GM19328 (cell line): ENCODE measurements at regions not wholly inside any gene's neighbourhood (a gene's known extent, or its start where the extent isn't known, plus 50 kb on each side); places are given as distances from the start of the nearest gene placed in this dataset.
"Not testable (repeated sequence)": the region's sequence is repeated elsewhere in the genome, so short reads cannot be mapped to it uniquely, and the experiment has no call there.

Experiments used
- ATAC-seq: cut with Tn5 transposase; IDR thresholded peaks from one replicate; pipeline ENCODE4 v1.9.1; 2021; ENCODE audit warnings: mild to moderate bottlenecking, moderate library complexity; ENCODE audit not compliant: unreplicated experiment

DNA sequence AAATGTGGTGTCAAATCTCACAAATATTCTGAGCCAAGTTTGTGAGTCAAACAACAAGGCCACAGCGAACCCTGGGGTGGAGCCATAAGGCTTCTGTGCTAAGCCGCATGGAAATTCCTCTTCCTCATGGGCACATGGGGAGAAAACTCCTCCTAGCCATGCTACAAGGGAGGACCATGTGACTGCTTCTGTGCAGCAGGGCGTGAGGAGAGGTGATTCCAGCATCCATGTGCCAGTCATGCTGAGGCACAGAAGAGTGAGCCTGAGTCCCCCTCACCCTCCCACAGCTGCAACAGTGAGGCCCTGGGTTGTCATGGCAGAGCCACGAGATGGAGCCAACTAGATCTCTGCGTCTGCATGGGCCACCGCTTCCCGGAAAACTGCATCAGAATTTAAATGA, 488.8 kb upstream of the RAB6C start:
- ATAC-seq = no peak

GRCh38 chr2:129491308-129491707, 488.2 kb upstream of the RAB6C start:
- ATAC-seq = no peak

GRCh38 chr2:129492548-129492947, 486.9 kb upstream of the RAB6C start:
- ATAC-seq = no peak

DNA sequence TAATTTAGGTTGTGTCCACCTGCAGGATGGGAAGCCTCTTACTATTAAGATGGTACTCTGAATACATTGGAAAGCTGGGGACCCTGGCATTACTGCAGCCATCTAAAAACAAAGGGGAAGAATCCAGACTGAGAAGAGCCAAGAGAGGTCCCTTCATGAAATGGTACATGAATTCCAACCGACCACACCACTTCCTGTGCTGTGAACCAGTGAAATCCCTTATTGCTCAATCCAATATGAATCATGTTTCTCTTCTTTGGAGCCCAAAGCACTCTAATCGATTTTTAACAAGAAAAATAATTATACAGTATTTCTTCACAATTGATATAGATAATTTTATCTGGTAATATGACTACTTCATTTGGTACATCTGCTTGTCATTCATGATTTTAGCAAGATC, 479.7 kb upstream of the RAB6C start:
- ATAC-seq = no peak

- no peak for ATAC-seq
Measured at GRCh38 chr2:129502781-129503180, 476.7 kb upstream of the RAB6C start.

DNA sequence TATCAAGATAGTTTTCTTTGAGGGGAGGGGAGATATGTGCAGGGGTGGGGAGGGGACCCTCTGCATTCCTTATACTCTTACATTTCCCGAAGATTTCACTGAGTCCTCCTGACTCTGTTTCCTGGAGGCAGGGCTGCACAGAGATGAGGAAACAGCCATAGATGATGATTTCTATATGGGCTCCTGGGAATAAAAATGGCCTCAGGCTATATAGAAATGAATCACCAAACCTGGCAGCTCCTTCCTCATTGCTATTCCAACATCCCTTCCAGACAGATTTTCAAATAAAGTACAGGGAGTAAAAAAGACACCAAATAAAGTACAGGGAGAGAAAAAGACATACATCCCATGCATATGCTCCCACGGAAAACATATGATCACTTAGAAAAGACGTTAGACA, 474.8 kb upstream of the RAB6C start:
- no peak for ATAC-seq

DNA sequence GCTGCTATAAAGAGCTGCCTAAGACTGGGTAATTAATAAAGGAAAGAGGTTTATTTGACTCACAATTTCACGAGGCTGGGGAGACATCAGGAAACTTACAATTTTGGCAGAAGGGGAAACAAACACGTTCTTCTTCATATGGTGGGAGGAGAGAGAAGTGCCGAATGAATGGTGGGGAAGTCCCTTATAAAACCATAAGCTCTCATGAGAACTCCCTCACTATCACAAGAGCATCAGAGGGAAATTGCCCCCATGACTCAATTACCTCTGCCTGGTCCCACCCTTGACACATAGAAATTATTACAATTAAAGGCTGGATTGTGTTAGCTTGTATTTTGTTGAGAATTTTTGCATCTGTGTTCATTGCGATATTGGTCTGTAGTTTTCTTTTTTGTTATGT, 460.5 kb upstream of the RAB6C start:
- no peak for ATAC-seq

- ATAC-seq = not testable (repeated sequence)
Measured at GRCh38 chr2:129532158-129532557, 447.3 kb upstream of the RAB6C start.

- ATAC-seq = no peak
Measured at GRCh38 chr2:129548880-129549279, 430.6 kb upstream of the RAB6C start.

DNA sequence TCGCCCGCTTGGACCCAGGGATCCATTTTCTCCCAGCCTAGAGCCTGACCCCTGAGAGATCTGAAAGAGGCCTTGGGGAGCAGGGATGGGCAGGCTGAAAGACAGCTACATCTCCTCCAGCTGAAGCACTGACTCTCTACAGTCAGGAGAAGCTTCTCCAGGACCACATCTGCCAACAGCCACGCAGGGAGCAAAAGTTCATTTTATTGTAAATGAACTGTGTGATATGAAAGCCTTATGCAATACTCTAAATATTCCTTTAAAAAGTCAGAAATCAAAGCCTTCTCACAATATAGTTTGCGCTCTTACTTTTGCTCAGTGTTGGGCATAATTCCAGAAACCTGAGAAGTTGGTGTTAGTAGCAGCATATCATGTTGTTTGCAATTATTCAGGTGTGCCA, 428.9 kb upstream of the RAB6C start:
- no peak for ATAC-seq

- no peak for ATAC-seq
Measured at GRCh38 chr2:129554373-129554772, 425.1 kb upstream of the RAB6C start.

DNA sequence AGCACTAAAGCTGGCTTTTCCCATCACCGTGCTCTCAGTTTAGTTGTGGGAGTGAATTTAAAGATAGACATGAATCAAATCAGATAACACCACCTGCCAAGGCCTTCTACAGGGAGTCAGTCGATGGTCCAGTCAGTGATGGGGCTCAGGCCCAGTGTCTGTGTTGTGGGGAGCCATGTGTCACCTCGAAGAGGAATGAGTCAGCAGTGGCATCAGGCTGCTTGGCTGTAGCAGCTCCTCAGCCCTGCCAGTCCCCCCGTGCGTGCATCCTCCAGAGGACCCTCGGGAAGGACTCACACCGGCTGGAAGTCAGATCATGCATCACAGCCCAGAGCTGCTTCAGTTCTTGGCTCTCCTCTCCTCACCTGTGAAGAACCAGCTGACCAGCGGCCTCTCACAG, 420.4 kb upstream of the RAB6C start:
- no peak for ATAC-seq

DNA sequence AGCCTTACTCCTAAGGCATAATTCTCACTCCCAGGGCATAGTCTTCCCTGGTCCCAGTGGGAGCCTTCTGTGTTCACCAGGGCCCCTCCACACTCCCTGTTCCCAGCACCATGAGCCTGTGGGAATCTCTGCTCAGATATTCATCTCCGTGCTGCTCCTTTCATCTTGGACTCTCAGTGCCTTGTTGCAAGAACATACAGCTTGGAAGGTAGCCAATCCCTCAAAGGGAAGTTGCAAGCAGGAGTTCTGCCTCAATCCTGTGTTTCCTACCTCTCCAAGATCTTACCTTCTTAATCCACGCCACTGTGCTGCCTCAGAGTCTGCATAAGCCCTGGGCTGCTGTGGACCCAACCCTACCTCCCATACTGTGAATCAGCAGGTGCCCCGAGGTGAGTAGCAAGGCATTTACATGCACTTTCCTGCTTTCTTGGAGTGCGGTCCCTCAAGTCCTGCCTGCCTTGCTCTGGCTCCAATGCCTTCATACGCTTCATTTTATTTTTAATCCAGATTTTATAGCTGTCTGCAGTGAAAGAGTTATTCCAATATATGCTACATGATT, 413.8 kb upstream of the RAB6C start:
- ATAC-seq = no peak

DNA sequence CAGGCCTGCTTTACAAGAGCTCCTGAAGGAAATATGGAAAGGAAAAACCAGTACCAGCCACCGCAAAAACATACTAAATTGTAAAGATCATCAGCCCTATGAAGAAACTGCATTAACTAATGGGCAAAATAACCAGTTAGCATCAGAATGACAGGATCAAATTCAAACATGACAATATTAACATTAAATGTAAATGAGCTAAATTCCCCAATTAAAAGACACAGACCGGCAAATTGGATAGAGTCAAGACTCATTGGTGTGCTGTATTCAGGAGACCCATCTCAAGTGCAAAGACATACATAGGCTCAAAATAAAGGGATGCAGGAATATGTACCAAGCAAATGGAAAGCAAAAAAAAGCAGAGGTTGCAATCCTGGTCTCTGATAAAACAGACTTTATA, 408.7 kb upstream of the RAB6C start:
- not testable (repeated sequence) for ATAC-seq

- no peak for ATAC-seq
Measured at GRCh38 chr2:129575431-129575830, 404.0 kb upstream of the RAB6C start.

GRCh38 chr2:129575880-129576279, 403.6 kb upstream of the RAB6C start:
- ATAC-seq = no peak

GRCh38 chr2:129580001-129580400, 399.5 kb upstream of the RAB6C start:
- no peak for ATAC-seq

DNA sequence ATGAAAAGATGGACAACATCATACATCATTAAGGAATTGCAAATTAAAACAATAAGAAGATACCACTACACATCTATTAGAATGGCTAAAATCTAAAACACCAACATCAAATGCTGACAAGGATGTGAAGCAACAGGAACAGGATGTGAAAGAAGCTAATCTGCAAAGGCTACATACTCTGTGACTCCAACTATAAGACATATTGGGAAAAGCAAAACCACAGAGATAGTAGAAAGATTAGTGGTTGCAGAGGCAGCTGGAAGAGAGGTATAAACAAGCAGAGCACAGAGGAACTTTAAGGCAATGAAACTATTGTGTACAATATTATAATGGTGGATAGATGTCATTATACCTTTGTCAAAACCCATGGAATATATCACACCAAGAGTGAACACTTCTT, 393.7 kb upstream of the RAB6C start:
- no peak for ATAC-seq

DNA sequence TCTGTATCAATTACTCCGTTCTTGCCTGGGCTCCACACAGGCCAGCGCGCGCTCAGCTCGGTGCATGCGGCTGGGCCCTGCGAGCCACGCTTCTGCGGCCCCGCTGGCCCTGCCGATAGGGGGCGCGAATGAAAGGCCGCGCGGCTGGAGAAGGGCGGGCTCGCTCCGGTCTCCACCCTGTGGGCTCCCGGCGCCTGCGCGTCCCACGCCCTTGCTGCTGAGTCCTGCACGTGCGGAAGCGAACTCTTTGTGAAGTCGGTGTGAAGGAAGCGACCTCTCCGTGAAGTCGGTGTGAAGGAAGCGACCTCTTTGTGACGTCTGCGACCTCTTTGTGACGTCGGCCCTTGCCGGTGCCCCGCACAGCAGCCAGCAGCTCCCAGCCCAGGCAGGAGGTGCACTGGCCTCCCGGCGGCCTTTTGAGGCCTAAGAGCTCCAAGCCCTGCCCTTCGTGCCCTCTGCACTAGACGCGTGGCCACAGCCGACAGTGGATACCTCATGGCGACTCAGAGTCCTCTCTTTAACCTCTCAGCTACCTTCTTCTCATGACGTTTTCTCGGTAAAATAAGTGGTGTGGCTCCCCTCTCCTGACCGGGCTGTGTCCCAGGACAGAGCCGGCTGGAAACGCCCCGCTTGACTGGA, 391.9 kb upstream of the RAB6C start:
- ATAC-seq = no peak

DNA sequence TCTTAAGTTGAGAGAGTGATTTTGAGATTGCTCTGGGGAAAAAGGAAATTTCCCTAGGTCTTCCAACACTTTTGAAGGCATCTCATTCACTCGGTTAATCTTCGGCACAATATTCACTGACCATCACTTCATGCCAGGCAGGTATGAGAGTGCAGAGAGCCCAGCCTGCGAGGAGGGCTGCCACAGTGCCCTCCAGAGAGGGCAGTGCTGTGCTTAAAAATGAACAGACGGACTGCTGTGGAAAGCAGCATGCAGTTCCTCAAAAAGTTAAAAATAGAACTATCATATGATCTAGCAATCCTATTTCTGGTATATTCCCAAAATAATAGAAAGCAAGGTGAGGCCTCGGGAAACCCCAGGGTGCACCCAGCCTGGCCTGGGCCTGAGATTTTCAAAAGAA, 374.9 kb upstream of the RAB6C start:
- ATAC-seq = no peak

DNA sequence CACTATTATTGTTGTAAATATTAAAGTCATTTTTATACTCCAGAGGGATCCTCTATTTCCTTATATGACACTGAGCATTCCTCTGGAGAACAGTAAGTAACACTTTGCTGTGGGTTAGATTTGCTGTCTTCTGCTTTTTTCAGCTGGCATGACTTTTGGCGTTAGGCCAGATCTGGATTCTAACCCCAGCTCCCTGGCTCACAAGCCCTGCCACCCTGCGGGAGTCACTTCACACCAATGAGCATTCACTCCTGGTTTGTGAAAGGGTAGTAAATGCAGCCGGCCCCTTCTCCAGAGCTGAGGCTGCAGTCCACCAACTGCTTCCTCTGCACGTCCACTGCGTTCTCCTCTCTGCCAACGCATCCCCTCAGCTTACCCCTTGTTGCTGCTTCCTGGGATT, 373.8 kb upstream of the RAB6C start:
- no peak for ATAC-seq

DNA sequence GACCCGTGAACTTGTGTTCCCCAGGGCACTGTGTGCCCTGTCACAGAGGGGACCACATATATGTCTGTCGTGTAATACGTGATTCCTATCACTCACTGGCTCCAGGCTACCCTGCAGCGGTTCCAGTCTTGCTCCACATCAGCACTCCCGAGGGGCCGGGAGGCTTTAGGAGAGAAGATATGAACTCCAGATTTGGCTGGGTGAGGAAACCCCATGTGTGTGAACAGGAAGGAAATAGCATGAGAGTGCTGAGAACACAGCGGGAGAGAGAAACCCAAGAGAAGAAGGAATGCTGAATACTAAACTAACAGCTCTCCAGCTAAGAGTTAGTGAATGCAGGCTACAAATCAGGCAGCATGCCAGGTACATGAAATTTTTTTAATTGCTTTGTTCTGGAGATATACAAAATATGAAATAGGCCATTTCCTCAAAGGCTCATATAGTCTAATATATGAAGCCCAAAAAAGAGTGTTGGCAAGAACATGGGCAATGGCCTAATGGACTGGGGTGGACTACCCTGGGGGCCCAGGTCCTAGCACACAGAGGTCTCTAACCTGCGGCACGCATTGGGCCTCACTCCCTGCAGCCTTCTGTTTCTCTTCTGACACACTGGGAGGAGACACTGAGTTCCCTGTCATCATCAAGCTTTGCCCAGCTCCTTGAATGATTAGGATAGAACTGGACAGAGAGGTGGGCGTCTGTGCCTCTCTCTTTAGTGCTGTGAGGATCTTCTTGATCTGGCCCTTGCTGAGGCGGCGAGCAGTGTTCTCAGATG, 372.8 kb upstream of the RAB6C start:
- ATAC-seq = no peak
